Memory B cell (primary cell): ENCODE measurements at regions not wholly inside any gene's neighbourhood (a gene's known extent, or its start where the extent isn't known, plus 50 kb on each side); places are given as distances from the start of the nearest gene placed in this dataset.
"Not testable (repeated sequence)": the region's sequence is repeated elsewhere in the genome, so short reads cannot be mapped to it uniquely, and the experiment has no call there.

Experiments used
- ATAC-seq: fragments of 150-1000 bp; cut with Tn5 transposase; 2 replicates; pipeline ENCODE4 v1.10.0; 2021; ENCODE audit warnings: low read depth, mild to moderate bottlenecking, moderate library complexity
- DNase-seq, 2 donors: peaks; one replicate each; pipeline ENCODE4 v3.0.0; 2022; ENCODE audit warnings: low spot score in 2 of 2
- H3K27ac Mint-ChIP-seq: one replicate; pipeline ENCODE4 v1.8.0; 2022; ENCODE audit warnings: mild to moderate bottlenecking, moderate library complexity, mixed read lengths
- H3K27me3 Mint-ChIP-seq: one replicate; pipeline ENCODE4 v1.8.0; 2022; ENCODE audit warnings: mixed read lengths
- H3K36me3 Mint-ChIP-seq: one replicate; pipeline ENCODE4 v1.8.0; 2022; ENCODE audit warnings: mild to moderate bottlenecking, mixed read lengths
- H3K4me1 Mint-ChIP-seq: one replicate; pipeline ENCODE4 v1.8.0; 2022; ENCODE audit warnings: mixed read lengths
- H3K4me3 Mint-ChIP-seq: one replicate; pipeline ENCODE4 v1.8.0; 2022; ENCODE audit warnings: mild to moderate bottlenecking, moderate library complexity, mixed read lengths
- H3K9me3 Mint-ChIP-seq: one replicate; pipeline ENCODE4 v1.8.0; 2022; ENCODE audit warnings: mixed read lengths

DNA sequence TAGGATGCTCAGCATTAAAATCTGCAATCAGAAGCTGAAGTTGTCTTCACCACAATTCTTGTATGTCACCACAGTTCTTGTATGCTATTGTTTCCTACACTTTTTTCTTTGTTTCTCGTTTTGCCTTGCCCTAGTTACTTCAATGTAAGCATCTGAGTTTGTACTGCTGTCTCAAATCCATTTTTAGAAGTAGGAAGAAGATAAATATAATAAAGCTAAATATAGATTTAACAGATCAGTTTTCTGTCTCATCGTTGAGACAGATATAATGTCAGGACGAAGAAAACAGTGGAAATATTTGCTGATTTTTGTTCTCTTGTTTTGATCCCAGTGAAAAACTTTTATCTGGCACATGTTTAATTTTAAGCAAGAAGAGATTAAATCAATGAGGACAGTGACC is 318.0 kb downstream of the QKI start:
- Mint-ChIP-seq H3K9me3 (no peaks in the 10 kb centered on the region), H3K4me1 (peaks cover 12% of the 10 kb centered on the region), H3K27me3 (no peaks in the 10 kb centered on the region), H3K4me3 (no peak overlapping the region), H3K27ac (no peak overlapping the region), H3K36me3 (no peaks in the 10 kb centered on the region)
- ATAC-seq (no peak), DNase-seq (no peak)

DNA sequence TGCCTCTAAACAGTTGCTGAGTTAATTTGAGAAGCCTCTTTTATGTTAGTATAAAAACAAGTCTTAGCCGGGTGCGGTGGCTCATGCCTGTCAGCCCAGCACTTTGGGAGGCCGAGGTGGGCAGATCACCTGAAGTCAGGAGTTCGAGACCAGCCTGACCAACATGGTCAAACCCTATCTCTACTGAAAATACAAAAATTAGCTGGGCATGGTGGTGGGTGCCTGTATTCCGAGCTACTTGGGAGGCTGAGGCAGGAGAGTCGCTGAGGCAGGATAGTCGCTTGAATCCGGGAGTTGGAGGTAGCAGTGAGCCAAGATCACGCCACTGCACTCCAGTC is 317.5 kb downstream of the QKI start:
- H3K36me3 Mint-ChIP-seq, ATAC-seq: not testable (repeated sequence)

DNA sequence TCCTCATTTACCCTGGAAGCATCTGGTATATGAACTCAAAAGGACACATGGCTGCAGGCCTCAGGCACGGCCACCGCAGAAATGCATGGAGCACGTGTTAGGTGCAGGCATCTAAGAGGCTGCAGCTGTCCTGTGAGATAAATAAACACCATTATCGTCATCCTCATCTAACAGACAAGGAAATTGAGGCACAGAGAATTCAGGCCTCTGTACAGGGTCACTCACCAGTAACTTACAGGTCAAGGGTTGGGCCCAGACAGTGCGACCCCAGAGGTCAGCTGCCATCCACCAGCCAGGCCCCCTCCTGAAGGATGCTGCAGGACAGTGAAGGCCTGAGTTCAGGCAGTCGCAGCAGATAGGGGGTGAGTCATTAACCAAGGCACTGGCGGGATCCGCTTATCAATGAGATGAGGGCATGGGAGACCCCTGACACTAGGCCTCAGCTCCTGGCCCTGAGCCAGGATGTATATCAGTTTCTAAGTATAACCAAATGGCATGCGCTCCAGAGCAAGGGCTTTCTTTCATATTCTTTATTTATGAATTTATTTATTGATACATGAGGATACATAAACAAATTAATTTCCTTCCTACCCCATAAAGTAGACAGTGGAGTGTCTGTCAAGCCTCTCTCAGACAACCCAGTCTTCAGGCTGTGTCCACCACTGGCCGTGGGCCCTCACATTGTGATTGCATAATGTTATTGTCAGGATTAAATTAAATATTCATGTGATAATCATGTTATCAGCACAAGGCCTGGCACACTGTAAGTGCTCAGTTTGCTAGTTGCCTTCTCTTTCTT is 316.9 kb downstream of the QKI start:
- no peaks in the 10 kb centered on the region for H3K9me3 Mint-ChIP-seq

More for the DNA sequence above, 317.5 kb downstream of the QKI start:
- peaks cover 12% of the 10 kb centered on the region for H3K4me1 Mint-ChIP-seq
- not testable (repeated sequence) for H3K4me3 Mint-ChIP-seq, H3K27ac Mint-ChIP-seq, DNase-seq, H3K27me3 Mint-ChIP-seq, H3K9me3 Mint-ChIP-seq

DNA sequence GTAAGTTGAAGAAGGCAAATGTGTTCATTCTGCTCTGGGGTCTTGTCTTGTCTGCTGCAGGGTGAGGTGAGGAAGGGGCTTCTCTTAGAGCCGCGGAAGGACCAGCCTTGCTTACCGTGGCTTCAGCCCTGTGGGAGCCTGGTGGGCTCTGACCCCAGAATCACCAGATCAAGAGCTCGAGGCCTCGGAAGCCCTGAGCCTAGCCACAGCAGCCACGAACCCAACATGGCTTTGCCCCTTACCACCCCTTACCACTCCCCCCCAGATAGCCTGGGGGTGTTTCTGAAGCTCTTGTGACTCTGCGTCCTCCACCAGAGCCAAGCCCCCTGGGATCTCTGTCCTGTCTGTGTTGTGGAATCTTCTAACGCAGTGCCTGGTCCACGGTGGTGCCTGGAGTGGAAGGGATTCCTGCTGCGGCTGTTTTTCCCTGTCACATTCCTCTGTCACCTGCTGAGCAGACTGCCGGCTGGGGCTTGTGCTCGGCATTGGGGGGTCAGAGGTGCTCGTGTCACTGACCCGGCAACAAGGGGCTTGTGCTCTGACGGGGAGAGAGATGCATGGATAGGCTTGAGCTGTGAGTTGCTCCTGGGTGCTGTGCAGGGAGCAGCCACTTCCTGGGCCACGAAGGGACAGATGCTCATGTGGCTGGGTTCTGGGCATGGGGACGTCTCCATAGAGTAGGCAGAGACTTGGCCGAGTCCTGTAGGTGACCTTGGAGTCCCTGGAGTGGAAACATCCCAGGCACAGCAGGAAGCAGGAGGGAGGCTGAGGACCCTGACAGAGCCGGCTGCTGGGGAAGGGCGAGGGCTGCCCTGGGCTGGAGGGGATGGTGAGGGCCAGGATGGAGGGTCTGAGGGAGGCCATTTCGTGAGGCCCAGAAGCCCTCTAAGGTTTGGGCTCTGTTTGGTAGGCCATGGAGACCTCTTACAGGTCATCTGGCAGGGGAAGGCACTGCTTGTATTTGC is 316.0 kb downstream of the QKI start:
- ATAC-seq (no peak), DNase-seq (no peak)
- no peak overlapping the region for H3K27ac Mint-ChIP-seq
- H3K4me1 Mint-ChIP-seq, result peaks cover 16% of the 10 kb centered on the region
- no peaks in the 10 kb centered on the region for H3K9me3 Mint-ChIP-seq
- H3K36me3 Mint-ChIP-seq, result no peaks in the 10 kb centered on the region
- no peaks in the 10 kb centered on the region for H3K27me3 Mint-ChIP-seq
- no peak overlapping the region for H3K4me3 Mint-ChIP-seq

More for the DNA sequence above, 316.9 kb downstream of the QKI start:
- H3K36me3 Mint-ChIP-seq, result no peaks in the 10 kb centered on the region
- ATAC-seq (no peak), DNase-seq (no peak)
- peaks cover 12% of the 10 kb centered on the region for H3K4me1 Mint-ChIP-seq
- no peak overlapping the region for H3K4me3 Mint-ChIP-seq
- no peak overlapping the region for H3K27ac Mint-ChIP-seq
- no peaks in the 10 kb centered on the region for H3K27me3 Mint-ChIP-seq

DNA sequence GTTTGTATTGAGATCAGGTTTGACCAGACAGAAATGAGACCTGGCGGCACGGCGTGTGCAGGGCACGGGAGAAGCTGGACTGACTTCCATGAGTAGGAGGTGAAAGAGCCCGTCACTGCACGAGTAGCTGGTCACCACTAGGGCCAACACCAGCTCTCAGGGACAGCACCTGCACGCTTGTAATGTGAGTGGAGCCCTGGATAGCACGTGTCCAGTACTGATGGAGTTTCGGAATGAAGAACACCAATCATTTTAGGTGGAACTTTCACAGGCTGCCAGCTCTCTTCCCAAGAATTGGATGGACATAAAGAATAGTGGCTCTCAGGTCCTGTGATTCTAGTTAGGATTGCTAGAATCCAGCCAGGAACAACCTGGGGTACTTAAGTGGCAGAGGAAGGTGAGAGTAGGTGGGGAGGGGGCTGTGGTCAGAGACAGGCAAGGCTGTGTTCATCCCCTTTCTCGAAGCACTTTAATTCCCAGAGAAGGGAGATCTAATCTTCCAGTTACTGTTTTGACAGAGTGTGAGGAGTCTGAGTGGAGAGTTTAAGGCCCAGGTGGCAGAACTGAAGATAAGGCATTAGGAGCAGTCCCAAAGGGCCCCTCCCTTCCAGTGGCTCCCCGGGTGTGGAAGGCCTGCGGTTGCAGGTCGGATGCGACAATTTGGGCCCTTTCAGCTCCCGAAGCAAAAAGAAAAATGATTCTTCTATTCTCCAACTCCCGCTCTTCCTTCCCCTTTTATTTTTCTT is 314.8 kb downstream of the QKI start:
- no peaks in the 10 kb centered on the region for H3K36me3 Mint-ChIP-seq
- H3K4me1 Mint-ChIP-seq, result peaks cover 18% of the 10 kb centered on the region
- ATAC-seq (no peak), DNase-seq (no peak)
- H3K4me3 Mint-ChIP-seq, result no peak overlapping the region
- no peak overlapping the region for H3K27ac Mint-ChIP-seq
- H3K27me3 Mint-ChIP-seq, result no peaks in the 10 kb centered on the region
- no peaks in the 10 kb centered on the region for H3K9me3 Mint-ChIP-seq

DNA sequence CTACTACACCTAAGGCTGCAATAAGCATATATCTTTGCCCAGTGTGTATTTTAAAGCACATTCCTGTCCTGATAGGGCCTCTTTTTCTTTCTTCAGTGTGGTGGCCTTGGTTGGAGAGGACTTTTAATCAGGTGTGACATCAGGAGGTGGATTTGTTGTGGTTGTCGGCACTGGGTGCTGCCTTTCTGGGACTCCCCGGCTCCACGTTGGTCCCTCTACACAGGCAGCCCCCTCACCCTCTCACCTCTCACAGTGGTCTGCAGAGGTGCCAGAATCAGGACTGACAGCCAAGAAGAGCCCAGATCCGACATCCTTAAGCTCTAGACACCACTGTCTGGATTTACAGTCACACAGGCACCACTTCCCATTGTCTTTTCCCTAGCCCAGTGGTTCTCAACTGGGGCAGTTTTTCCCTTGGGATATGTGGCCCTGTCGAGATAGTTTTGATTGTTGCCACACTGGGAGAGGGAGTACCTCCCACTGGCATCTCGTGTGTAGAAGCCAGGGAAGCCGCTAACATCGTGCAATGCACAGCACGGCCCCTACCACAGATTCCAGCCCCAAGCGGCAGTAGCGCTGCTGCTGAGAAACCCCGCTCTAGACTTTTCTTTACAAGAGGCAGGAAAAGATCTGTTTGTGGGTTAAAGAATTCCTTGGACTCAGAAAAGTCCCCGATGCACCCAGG is 314.1 kb downstream of the QKI start:
- no peaks in the 10 kb centered on the region for H3K36me3 Mint-ChIP-seq
- DNase-seq, result no peak
- H3K27ac Mint-ChIP-seq, result no peak overlapping the region
- no peaks in the 10 kb centered on the region for H3K9me3 Mint-ChIP-seq
- H3K4me1 Mint-ChIP-seq, result peaks cover 23% of the 10 kb centered on the region
- ATAC-seq, result no peak
- H3K27me3 Mint-ChIP-seq, result no peaks in the 10 kb centered on the region
- H3K4me3 Mint-ChIP-seq, result no peak overlapping the region

DNA sequence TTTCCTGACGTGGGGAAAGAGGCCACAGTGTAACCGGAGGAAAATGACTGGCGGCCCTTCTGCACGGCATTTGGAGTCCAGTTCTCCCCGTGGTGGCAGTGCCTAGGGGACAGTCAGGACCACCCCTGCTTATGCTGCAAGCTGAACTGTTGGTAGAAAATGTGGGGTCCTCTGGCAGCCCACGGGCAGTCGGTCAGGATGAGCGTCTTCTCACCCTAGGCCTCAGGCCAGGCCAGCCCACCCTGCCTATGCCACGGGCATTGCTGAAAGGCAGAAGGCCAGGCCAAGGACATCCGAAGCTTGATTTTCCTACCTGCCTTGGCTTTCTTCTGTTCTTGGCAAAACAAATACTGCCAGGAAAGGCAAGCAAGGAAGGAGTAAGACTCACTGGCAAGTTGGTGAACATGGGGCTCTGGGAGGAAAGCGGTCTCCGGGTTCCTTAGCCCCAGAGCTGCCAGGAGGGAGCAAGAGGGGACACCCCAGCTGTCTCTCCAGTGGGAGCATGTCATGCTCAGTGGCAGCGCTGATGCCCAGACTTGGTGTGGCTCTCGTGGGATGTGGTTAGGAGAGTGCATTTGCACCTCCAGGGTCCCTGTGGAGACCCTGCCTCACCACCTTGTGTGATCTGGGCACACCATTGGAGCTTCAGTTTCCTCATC is 311.6 kb downstream of the QKI start:
- Mint-ChIP-seq H3K27ac (no peak overlapping the region), H3K4me1 (peaks cover 18% of the 10 kb centered on the region), H3K27me3 (no peaks in the 10 kb centered on the region)

DNA sequence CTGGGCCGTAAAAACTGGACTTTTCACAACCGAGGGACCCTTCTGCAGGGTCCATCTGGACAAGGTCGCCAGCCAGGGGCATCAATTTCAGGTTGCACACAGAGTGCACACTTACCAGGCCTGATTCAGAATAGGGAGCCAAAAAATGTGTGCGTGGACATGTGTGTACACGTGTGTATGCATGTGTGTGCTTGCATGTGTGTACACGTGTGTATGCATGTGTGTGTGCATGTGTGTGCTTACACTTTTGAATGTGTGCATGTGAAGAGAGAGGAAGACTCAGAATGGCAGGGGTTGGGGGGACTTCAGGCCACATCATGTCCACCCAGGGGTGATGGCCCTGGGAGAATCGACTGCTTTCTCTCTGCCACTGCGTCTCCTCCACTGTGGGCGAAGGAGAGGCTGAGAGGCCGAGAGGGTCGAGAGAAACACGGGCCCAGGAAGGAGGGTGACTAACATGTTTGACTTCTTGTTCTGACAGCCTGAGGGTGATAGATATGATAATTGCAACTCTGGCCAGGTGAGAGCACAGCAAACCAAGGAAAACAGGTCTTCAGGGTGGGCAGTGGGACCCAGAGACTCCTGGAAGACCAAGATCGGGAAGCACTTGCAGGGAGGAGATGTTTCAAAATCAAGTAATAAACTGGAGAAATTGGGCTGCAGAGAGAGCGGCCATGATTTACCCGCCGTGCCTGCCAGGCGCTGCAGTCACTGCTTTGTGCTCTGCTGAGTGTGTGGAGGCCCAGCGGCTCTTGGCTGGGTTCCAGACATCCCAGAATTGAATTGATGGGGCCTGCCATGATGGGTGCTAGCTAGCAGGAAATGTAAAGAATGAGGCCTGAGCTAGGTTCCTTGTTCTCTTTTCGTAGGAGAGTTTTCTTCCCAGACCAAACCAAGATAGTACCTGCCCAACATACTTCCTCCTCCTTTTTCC is 310.8 kb downstream of the QKI start:
- Mint-ChIP-seq H3K9me3 (no peaks in the 10 kb centered on the region), H3K4me3 (no peak overlapping the region), H3K27ac (peak overlapping the region; percentile 77), H3K36me3 (no peaks in the 10 kb centered on the region), H3K27me3 (no peaks in the 10 kb centered on the region), H3K4me1 (peaks cover 18% of the 10 kb centered on the region)
- DNase-seq (no peak), ATAC-seq (no peak)

More for the DNA sequence above, 311.6 kb downstream of the QKI start:
- Mint-ChIP-seq H3K36me3 (no peaks in the 10 kb centered on the region), H3K9me3 (no peaks in the 10 kb centered on the region), H3K4me3 (no peak overlapping the region)
- no peak for ATAC-seq
- DNase-seq, result no peak

DNA sequence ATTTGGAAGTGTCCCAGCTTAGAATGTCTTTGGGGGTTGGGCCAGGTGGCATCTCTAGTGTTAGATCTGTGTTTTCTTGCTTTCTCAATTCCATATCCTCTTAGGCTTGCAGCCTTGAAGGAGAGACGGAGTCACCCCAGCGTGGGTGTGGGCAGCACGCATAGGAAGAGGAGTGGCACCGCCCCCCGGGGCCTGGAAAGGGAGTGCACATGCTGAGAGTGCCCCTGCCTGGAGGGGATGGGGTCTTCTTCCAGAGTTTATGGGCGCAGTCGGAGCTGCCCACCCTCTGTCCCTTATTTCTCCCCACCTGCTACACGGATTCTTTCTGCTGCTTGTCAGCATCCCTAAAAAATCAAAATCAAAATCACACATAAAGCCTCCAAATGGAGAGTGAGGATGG is 309.7 kb downstream of the QKI start:
- Mint-ChIP-seq H3K36me3 (no peaks in the 10 kb centered on the region), H3K27me3 (no peaks in the 10 kb centered on the region), H3K27ac (no peak overlapping the region), H3K4me3 (no peak overlapping the region), H3K9me3 (no peaks in the 10 kb centered on the region), H3K4me1 (peaks cover 18% of the 10 kb centered on the region)
- ATAC-seq, result no peak
- no peak for DNase-seq

DNA sequence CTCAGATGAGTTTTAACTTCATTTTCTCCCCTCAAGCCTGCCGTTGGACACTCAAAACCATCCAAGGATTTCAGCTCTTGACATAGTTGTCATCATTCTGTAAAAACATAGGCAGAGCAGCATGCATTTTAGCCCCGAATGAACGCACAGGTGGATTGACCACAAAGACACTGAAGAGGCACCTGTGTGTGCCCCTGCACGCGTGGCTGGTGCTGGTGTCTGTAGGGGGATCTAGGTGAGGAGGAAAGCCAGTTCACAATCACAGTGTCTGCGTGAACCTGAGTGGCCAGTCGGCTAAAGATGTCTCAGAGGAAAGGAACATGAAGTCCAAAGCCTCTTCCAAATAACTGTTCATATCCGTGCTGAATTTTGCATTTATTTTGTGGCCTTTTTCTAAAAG is 309.2 kb downstream of the QKI start:
- DNase-seq (no peak), ATAC-seq (no peak)
- Mint-ChIP-seq H3K27ac (no peak overlapping the region), H3K4me1 (peaks cover 19% of the 10 kb centered on the region), H3K27me3 (no peaks in the 10 kb centered on the region), H3K36me3 (no peaks in the 10 kb centered on the region), H3K4me3 (no peak overlapping the region), H3K9me3 (no peaks in the 10 kb centered on the region)

DNA sequence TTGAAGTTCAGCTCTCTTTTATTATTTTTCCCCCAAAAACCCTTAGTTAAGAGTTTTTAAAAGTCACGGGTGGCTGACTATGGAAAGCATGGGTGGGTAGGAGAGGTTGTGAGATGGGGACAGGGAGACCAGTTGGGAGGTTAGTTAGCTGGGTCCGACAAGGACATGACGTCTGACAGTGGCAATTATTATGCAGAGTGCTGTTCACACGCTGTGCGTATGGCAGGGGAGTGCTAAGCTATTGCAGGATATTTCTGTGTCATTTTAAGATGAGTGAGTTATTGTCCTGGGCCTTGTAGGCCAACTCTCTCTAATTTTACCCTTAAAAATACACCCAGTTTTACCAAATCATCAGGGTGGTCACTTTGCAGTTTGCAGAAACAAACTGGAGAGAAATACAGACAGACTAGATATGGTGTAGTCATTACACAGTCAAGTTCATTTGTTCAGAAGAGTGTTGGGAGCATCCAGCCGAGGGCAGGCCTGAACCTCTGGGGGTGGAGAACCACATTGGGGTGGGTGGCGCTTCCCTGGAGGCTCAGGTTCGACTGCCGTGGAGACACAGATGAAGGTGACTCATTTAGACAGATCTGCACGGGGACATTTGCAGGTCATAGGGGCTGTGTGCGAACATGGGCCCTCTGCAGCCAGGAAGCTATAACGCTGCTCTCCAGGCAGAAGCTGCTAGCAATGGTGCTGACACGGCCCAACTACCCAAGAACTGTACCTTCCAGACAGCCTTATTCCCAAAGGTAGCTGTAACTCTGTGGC is 307.6 kb downstream of the QKI start:
- H3K27me3 Mint-ChIP-seq, result no peaks in the 10 kb centered on the region
- no peak overlapping the region for H3K4me3 Mint-ChIP-seq
- H3K36me3 Mint-ChIP-seq, result peaks cover 1% of the 10 kb centered on the region
- H3K9me3 Mint-ChIP-seq, result peaks cover under 1% of the 10 kb centered on the region
- DNase-seq, result no peak
- H3K4me1 Mint-ChIP-seq, result peaks cover 33% of the 10 kb centered on the region
- no peak for ATAC-seq
- H3K27ac Mint-ChIP-seq, result no peak overlapping the region

DNA sequence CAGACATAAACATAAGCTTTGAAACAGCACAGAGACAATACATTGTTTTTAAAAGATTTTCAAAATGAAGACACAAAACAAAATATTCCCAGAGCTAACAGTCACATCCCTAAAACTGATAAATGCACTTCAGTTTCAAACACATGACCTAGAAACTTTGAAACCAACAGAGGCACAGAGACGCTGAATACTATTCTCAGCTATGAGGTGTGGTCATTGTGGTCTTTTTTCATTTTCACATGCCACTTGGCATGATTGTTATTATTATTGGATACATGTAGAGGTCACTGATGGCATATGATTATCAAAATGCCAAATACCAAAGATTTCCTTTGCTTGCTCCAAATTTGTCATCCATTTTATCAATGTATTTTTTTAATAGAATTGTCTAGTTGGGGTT is 306.9 kb downstream of the QKI start:
- peaks cover 2% of the 10 kb centered on the region for H3K9me3 Mint-ChIP-seq
- ATAC-seq (no peak), DNase-seq (no peak)
- H3K4me1 Mint-ChIP-seq, result peaks cover 37% of the 10 kb centered on the region
- H3K27me3 Mint-ChIP-seq, result no peaks in the 10 kb centered on the region
- no peak overlapping the region for H3K27ac Mint-ChIP-seq
- H3K36me3 Mint-ChIP-seq, result peaks cover 2% of the 10 kb centered on the region
- H3K4me3 Mint-ChIP-seq, result no peak overlapping the region
